GM19438 (cell line): ENCODE measurements at regions not wholly inside any gene's neighbourhood (a gene's known extent, or its start where the extent isn't known, plus 50 kb on each side); places are given as distances from the start of the nearest gene placed in this dataset.
"Not testable (repeated sequence)": the region's sequence is repeated elsewhere in the genome, so short reads cannot be mapped to it uniquely, and the experiment has no call there.

ENCODE experiments used
- ATAC-seq: cut with Tn5 transposase; IDR thresholded peaks from one replicate; pipeline ENCODE4 v1.9.1; 2021; ENCODE audit warnings: low read depth; ENCODE audit not compliant: unreplicated experiment

GRCh38 chr1:80646053-80646452 lies 1154.7 kb upstream of the ADGRL2 start:
- ATAC-seq = no peak

- ATAC-seq = no peak
These were observed 1155.1 kb upstream of the ADGRL2 start for GRCh38 chr1:80645621-80646020.

GRCh38 chr1:80640978-80641377 lies 1159.8 kb upstream of the ADGRL2 start:
- peak; percentile 53 for ATAC-seq

- peak; percentile 95 for ATAC-seq
These were observed 1160.8 kb upstream of the ADGRL2 start for GRCh38 chr1:80639777-80640533.

DNA sequence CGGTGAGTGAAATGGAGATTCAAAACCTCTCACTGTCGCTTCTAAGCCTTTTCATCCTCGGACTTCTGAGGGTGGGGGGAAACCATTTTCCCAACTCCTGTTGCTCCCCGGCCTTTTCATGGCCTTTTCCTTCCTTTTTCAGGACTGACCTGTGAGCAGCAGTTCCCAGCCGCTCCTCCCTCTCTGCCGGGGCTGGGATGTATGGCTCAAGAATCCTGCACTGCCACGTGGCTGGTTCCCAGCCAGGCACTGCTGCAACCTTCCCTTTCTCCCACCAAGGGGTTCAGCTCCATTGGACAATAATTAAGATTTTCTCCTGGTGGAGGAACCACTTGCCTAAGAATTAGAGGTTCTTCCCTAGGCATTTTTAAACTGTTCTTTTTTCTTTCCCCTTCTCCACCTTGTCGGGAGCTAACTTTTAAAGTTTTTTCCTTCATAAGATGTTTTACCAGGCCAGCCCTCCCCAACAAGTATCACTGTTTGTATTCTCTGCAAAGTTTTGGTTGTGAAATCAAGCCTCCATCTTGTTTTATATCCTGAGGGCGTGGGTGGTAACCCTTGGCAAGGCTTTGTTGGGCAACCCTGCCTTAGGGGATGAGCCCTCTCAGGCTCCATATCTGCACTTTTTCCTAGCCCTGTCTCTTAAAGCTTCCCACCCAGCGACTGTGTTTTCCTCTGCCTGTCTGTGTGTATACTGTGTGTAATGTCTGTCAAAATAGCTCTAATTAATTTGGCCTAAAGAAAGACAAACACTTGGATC lies 1166.6 kb upstream of the ADGRL2 start:
- ATAC-seq = no peak

DNA sequence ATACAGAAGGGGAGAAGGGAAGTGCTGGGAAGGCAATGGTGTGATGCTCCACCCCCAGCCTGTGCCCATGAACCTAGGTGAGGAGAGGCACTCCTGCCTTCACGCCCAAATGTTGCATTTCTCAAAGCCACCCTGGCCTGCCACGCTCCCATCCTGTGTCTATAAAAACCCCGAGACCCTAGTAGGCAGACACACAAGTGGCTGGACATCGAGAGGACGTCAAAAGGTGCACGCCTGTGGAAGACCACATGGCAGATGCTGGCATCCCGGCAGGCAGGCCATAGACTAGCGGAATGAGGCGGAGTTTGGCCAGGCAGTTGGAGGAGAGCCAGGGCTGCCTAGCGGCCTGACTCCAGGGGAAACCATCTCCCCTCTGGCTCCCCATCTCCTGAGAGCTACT lies 1168.5 kb upstream of the ADGRL2 start:
- ATAC-seq = no peak

DNA sequence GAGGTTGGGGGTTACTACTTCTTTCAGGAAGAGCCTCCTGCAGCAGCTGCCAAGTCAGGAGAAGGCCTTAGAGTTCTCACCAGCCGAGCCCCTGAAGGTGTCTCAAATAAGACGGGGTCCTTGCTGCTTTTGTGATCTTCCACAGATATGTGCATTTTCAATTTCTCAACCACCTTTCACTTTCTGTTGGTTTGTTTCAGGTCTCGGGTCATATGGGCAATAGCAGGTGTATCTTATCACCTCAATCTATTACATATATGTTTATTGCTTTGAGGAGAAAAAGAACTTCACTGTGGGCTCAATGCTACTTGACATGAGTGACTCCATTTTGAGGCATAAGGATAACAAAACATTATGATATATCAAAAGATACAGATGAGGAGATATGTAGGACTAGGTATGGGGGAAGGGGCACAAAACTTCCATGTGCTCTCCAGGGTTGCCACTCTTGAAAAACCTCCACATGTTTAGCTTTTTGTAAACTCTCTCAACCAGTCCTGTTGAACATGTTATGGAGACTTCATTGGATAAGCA lies 1171.4 kb upstream of the ADGRL2 start:
- peak; percentile 84 for ATAC-seq

DNA sequence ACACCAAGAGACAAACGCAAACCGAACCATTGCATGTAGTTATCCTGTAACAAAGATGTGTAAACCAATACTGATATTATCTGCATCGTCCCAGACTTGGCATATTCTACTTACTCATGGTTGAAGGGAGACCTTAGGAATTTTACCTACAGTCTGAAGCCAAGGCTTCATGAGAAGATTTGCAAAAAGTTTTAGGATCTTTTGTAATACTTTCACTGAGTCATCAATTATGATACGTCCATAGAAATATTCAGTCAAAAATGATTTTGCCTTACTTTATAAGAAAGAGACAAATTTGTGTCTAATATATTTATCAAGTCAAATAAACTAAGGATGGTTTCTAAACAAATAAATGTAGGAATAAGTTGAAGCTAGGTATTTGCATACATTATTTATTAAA lies 1176.1 kb upstream of the ADGRL2 start:
- ATAC-seq = no peak

DNA sequence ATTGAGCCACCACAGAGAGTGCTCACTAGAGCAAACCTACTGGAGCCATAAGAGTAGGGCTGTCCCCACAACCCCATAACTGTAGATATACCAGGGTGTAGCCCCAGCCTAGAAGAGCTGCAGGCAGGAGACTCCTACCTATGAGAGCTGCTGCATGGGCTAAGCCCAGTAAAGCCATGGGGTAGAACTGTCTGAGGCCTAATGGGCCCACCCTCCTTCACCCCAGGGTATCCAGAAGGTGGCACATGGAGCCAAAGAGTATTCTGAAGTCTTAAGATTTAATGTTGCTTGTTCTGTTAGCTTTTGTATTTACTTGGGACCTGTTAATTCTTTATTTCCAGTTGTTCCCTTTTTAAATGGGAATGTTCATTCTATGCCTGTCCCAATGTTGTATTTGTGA lies 1193.7 kb upstream of the ADGRL2 start:
- no peak for ATAC-seq

GRCh38 chr1:80594013-80594412 lies 1206.7 kb upstream of the ADGRL2 start:
- ATAC-seq = no peak

- no peak for ATAC-seq
These were observed 1207.5 kb upstream of the ADGRL2 start for GRCh38 chr1:80593197-80593596.

- ATAC-seq = no peak
These were observed 1217.8 kb upstream of the ADGRL2 start for GRCh38 chr1:80582980-80583379.

DNA sequence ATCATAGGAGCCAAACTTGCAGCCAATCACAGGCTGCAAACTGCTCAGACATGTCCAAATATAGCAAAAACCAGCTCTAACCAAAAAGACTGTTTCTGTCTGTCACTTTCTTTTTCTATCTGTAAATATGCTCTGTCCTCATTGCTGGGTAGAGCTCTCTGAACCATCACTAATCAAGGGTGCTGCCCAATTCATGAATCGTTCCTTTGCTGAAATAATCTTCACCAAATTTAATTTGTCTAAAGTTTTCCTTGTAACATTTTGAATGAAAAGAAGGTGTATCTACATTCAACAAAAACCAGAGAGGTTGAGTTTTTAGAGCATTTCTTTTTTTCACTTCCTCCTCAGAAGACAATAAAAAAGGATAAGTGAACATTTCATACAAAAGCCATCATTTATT lies 1221.7 kb upstream of the ADGRL2 start:
- no peak for ATAC-seq

GRCh38 chr1:80566867-80567266 lies 1233.9 kb upstream of the ADGRL2 start:
- no peak for ATAC-seq

DNA sequence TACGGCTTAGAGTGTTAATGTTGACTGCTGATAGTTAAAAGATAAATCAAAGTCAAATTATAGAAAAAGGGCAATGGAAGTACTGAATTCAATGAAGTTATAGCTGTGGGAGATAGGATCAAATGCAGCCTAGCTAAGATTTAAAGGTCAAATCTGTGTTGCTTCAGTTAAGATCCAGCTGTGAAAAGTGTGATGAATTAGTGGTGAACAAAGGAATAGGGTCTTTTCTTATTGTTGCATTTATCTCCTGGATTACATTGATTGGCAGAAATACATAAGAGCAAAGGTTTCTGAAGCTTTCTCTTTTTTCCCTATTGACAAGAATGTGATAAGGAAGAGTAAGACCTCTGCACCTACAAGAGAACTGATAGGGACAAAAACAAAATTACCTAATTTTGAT lies 1234.6 kb upstream of the ADGRL2 start:
- ATAC-seq = no peak

GRCh38 chr1:80565406-80565805 lies 1235.3 kb upstream of the ADGRL2 start:
- no peak for ATAC-seq

DNA sequence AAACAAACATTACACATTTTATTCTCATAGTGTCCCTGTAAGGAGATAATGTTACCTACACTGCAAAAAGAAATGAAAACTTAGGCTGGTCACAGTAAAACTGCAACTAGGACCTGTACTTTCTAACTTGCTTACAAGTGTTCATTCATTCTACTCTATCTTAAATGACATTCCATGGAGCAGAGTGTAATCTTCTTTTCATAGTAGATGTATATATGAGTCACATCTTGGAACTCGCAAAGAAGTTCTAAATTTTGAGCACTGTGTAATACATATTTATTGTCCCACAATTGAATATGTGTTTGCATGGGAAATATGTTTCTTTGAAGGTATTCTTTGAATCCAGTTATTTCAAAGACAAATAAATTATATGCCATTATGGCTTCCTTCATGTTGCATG lies 1258.5 kb upstream of the ADGRL2 start:
- no peak for ATAC-seq

DNA sequence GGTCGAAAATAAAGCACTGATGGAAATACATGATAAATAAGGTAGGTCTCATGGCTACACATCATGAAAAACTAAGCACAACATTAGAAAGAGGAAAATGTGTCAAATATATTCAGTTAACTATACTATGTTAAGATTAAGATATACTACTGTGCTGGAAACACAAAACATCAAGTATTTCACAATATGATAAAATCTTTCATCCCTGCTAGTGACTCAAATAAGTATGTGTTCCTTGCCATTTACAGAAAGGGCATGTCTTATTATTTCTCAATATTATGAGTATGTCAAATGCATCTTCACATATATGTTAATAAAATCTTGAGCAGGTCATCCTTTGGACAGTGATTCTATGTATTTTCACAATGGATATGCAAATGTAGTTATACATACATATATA lies 1260.1 kb upstream of the ADGRL2 start:
- ATAC-seq = no peak

DNA sequence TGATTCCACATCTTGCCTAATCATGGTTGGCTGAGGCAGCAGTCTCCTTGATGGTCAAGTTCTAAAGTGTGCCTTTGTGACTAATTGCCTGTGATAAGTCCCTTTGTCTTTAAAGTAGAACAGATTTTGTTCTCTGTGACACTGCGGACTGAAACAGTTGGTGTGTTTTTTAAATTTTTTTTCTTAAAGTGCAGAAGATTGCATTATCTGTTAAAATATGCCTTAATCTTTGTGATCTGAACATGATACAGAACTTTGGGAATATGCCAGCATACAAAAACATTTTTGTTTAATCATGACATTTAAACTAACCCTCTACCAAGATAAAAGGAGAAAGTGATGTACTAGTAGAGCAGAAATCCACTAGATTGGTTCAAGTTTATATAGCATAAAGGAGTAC lies 1260.6 kb upstream of the ADGRL2 start:
- no peak for ATAC-seq

DNA sequence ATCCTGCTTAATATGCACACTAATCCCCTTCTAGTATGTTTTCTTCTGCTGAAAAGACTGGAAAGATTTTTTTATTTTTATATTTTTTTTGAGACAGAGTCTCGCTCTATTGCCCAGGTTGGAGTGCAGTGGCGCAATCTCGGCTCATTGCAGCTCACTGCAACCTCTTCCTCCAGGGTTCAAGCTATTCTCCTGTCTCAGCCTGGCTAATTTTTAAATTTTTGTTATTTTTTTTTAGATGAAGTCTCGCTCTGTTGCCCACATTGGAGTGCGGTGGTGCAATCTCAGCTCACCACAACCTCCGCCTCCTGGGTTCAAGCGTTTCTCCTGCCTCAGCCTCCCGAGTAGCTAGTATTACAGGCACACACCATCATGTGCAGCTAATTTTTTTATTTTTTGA lies 1261.4 kb upstream of the ADGRL2 start:
- ATAC-seq = not testable (repeated sequence)

GRCh38 chr1:80536461-80536860 lies 1264.3 kb upstream of the ADGRL2 start:
- ATAC-seq = no peak

DNA sequence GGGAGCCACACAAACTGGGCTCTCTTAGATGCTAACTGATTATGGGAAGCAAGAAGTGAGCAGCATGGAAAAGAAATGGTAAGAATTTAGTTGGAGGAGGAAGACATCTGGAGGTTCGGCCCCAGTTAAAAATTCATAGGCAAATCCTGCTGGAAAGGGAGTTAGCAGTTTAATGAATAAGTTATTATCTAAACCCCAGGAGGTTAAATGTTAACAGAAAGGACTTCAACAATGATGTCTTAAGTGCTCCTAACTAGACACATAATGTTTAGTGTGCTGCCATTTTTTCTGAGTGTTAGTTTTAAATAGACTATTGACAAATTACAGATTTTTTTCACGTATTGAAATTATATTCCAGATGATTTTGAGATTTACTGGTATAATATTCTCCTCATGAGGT lies 1265.3 kb upstream of the ADGRL2 start:
- no peak for ATAC-seq
